ENCODE measurements at regions not wholly inside any gene's neighbourhood (a gene's known extent, or its start where the extent isn't known, plus 50 kb on each side); places are given as distances from the start of the nearest gene placed in this dataset.
A peak's percentile ranks its signal among the peaks of the same experiment; 100 is the strongest.
"Not testable (repeated sequence)": the region's sequence is repeated elsewhere in the genome, so short reads cannot be mapped to it uniquely, and the experiment has no call there.

DNA sequence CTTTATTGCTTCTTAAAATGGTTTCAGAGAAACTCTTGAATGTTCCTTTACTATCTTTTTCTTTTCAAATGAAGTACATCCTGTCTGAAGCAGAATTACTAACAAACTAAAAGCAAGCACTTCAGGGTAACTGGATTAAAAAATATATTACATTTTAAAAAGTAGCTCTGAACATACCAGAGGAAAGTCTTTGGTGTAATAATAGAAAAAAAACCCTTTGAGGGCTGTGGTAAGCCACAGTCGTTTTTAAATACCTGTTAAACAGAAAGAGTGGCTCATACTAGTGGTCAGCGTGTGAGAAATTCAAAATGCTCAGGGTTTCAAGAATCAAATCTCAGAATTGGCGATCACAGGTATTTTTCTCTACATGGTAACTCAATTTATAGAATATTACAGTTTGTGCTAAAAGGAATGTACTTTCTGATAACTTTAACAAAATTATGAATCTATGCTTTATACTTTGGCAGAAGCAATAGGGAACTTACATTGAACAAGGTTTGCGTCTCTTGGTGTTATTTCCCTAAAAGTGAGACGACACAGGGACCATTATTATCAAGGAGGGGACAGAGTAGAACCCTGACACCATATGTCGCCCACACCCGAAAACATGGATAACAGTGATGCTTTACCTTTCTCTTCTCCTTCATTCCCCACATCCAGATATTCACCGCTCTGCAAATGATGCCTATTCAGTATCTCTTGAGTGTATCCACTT, 97.0 kb upstream of the DPH5 start:
- H3K4me1 Mint-ChIP-seq (ENCODE audit: low read depth), result peaks cover 74% of the 10 kb centered on the region
- no peaks in the 10 kb centered on the region for H3K9me3 Mint-ChIP-seq (ENCODE audit: low read depth)
- peak overlapping the region; percentile 69 for H3K4me3 Mint-ChIP-seq
- H3K36me3 Mint-ChIP-seq, result peaks cover 2% of the 10 kb centered on the region
- H3K27me3 Mint-ChIP-seq, result no peaks in the 10 kb centered on the region
- H3K27ac Mint-ChIP-seq, result peak overlapping the region; percentile 92

DNA sequence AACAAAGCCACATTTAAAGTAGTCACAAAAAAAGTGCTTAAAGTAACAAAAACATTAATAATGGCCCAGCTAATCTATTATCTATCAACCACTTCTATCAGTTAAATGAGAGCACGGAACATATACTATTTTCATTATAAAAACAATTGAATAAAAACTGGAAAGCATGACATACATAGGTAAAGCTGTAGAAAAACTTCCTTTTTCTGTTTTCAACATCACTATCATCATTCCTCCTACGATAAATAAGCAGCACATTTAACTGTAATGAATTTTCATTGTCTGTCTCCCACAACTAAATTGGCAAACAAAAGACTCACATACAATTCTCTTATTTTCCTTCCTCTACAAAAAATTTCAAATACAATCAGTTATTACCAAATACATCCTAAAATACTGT, 96.4 kb upstream of the DPH5 start:
- H3K4me3 Mint-ChIP-seq, result peak overlapping the region; percentile 51
- H3K4me1 Mint-ChIP-seq (ENCODE audit: low read depth), result peaks cover 71% of the 10 kb centered on the region
- H3K9me3 Mint-ChIP-seq (ENCODE audit: low read depth), result no peaks in the 10 kb centered on the region
- no peaks in the 10 kb centered on the region for H3K27me3 Mint-ChIP-seq
- peaks cover 2% of the 10 kb centered on the region for H3K36me3 Mint-ChIP-seq
- peak overlapping the region; percentile 92 for H3K27ac Mint-ChIP-seq

DNA sequence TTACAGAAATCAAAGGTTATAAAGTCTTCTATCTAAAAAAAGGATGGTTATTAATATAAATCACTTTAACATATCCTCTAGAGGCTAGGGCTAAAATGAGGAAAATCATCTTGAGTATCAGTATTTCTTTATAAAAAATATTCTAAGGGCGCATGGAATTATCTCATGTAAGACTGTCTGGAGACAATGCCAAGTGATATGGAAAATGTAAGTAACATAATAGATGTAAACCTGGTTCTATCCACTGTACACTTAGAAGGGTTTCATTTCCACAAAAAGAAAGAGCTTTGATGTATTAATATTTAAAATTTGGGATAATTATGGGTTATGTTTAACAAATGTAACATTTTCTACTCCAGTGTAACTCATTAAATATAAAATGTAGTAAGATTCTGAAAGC, 95.9 kb upstream of the DPH5 start:
- Mint-ChIP-seq H3K27me3 (no peaks in the 10 kb centered on the region), H3K4me3 (peak overlapping the region; percentile 51), H3K36me3 (peaks cover 2% of the 10 kb centered on the region), H3K4me1 (ENCODE audit: low read depth) (peaks cover 73% of the 10 kb centered on the region), H3K9me3 (ENCODE audit: low read depth) (no peaks in the 10 kb centered on the region), H3K27ac (peak overlapping the region; percentile 92)

DNA sequence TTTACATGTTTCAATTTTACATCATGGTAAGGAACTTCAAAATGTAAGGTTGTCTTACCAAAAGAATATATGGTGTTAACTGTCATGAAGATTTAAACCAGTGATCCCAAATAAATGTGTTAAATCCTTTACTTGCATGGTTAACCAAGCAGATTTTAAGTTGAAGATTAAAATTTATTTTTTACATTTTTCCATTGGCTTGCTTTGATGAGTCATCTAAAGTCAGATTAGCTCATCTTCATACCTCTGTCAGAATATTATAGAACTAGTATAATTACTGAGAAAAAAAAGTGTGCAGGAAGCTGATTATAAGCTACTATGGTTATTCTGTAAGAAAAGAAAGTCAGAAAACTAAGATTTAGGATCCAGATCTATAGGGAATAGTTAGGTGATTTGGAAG, 95.3 kb upstream of the DPH5 start:
- Mint-ChIP-seq H3K36me3 (peaks cover 2% of the 10 kb centered on the region), H3K4me1 (ENCODE audit: low read depth) (peaks cover 78% of the 10 kb centered on the region), H3K27me3 (no peaks in the 10 kb centered on the region), H3K27ac (peak overlapping the region; percentile 92), H3K9me3 (ENCODE audit: low read depth) (no peaks in the 10 kb centered on the region), H3K4me3 (peak overlapping the region; percentile 51)

DNA sequence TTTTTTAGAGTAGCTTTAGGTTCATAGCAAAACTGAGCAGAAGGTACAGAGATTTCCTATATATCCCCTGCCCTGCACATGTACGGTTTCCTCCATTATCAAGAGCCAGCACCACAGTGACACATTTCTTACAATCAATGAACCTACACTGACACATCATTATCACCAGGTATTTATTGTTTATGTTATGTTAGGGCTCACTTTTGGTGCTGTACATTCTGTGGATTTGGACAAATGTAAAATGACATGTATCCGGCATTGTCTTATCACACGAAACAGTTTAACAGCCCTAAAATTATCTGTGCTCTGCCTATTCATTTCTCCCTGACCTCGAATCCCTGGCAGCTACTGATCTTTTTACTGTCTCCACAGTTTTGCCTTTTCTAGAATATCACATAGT, 93.7 kb upstream of the DPH5 start:
- H3K9me3 Mint-ChIP-seq (ENCODE audit: low read depth), result no peaks in the 10 kb centered on the region
- H3K27ac Mint-ChIP-seq, result peak overlapping the region; percentile 68
- H3K4me3 Mint-ChIP-seq, result no peak overlapping the region
- peaks cover 71% of the 10 kb centered on the region for H3K4me1 Mint-ChIP-seq (ENCODE audit: low read depth)
- H3K36me3 Mint-ChIP-seq, result peaks cover 3% of the 10 kb centered on the region
- no peaks in the 10 kb centered on the region for H3K27me3 Mint-ChIP-seq

DNA sequence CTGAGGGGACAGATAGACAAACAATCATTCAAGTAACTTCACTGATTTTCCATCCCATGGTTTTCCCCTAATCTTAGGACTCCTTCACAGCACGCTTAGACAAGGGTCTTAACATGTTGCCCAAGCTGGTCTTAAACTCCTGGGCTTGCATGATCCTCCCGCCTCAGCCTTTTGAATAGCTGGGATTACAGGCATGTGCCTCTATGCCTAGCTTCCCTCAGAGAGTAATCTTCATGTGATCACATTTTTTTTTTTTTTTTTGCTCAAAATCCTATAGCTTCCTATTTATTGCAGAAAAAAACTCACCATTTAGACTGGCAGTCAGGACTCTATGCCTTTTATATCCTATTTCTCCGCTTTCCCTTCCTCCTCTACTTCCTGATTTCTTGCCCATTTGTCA, 90.4 kb upstream of the DPH5 start:
- Mint-ChIP-seq H3K9me3 (ENCODE audit: low read depth) (no peaks in the 10 kb centered on the region), H3K4me1 (ENCODE audit: low read depth) (peaks cover 68% of the 10 kb centered on the region), H3K27me3 (no peaks in the 10 kb centered on the region), H3K4me3 (no peak overlapping the region), H3K27ac (peak overlapping the region; percentile 42), H3K36me3 (peaks cover 3% of the 10 kb centered on the region)

DNA sequence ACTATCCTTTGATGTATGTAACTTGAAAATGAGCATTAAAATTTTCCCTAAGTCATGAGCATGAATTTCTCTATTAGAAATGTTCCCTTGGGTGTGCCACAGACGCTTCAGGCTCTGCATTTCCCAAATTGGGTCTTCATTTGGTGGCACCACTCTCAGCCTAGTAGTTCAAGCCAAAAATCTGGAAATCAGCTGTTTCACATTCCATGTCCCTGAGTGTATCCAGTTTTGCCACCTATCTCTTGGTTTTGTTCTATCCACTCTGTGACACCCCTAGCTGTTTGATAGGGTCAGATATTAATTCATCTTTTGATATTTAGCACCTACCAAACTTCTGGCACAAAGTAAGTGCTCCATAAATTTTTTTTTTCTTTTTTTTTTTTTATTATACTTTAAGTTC, 89.5 kb upstream of the DPH5 start:
- no peaks in the 10 kb centered on the region for H3K27me3 Mint-ChIP-seq
- H3K4me1 Mint-ChIP-seq (ENCODE audit: low read depth), result peaks cover 68% of the 10 kb centered on the region
- no peak overlapping the region for H3K27ac Mint-ChIP-seq
- peaks cover 3% of the 10 kb centered on the region for H3K36me3 Mint-ChIP-seq
- H3K4me3 Mint-ChIP-seq, result no peak overlapping the region
- H3K9me3 Mint-ChIP-seq (ENCODE audit: low read depth), result no peaks in the 10 kb centered on the region

DNA sequence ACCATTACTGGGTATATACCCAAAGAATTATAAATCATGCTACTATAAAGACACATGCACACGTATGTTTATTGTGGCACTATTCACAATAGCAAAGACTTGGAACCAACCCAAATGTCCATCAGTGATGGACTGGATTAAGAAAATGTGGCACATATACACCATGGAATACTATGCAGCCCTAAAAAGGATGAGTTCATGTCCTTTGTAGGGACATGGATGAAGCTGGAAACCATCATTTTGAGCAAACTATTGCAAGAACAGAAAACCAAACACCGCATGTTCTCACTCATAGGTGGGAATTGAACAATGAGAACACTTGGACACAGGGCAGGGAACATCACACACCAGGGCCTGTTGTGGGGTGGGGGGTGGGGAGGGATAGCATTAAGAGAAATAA, 88.5 kb upstream of the DPH5 start:
- H3K27me3 Mint-ChIP-seq; H3K36me3 Mint-ChIP-seq; H3K4me3 Mint-ChIP-seq; H3K9me3 Mint-ChIP-seq (ENCODE audit: low read depth): not testable (repeated sequence)
- peaks cover 66% of the 10 kb centered on the region for H3K4me1 Mint-ChIP-seq (ENCODE audit: low read depth)
- peak overlapping the region; percentile 4 for H3K27ac Mint-ChIP-seq

DNA sequence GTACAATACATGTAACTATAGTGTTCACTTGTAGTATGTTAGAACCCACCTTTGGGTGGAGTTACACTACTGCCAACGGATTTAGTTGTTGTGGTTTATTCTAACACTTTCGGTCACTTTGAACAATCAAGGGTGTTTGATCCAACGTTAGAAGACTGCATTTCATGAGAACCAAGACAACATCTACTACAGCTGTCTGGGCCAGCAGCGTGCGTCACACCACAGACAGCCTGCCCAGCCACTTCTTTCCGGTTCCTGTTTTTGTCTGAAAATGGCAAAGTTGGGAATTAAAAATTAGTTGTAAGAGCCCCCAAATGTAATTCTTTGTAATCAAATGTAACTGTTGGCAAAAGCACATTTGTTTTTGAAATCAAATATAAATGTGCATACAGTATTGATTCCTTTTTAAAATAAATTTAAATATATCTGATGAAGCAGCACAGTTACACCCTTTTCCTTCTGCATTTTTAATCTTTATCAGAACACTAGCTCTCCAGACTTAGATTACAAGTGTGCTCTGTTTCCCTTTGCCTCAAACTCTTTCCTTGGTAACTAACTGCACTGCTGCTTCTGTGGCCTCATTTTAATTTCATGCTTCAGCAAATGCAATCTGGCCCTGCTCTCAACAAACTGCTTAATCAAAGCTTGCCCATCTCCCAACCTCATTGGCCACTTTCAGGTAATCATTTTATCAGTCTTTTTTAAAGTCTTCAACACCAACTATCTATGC, 86.6 kb upstream of the DPH5 start:
- H3K27me3 Mint-ChIP-seq, result no peaks in the 10 kb centered on the region

DNA sequence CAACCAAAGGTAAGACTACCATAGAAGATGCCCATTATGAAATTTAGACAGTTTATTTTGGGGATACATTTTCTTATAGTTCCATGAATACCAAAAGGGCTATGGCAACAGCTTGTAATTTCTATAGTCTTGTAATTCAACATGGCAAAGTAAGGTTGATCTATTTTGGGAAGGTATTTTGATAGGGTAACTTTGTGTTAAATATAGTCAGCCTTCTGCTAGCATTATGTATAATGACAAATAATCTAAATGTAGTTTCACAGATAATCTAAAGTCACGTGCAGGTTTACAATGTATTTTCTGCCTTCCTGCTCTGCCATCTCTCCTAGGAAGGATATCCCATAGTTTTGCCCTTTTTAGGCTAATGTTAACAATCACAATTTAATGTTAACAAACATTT, 85.9 kb upstream of the DPH5 start:
- Mint-ChIP-seq H3K36me3 (peaks cover 10% of the 10 kb centered on the region), H3K4me3 (peak overlapping the region; percentile 70)

More for the DNA sequence above, 86.6 kb upstream of the DPH5 start:
- Mint-ChIP-seq H3K4me1 (ENCODE audit: low read depth) (peaks cover 74% of the 10 kb centered on the region), H3K9me3 (ENCODE audit: low read depth) (peaks cover 4% of the 10 kb centered on the region), H3K36me3 (peaks cover 10% of the 10 kb centered on the region), H3K27ac (peak overlapping the region; percentile 98), H3K4me3 (peak overlapping the region; percentile 70)

DNA sequence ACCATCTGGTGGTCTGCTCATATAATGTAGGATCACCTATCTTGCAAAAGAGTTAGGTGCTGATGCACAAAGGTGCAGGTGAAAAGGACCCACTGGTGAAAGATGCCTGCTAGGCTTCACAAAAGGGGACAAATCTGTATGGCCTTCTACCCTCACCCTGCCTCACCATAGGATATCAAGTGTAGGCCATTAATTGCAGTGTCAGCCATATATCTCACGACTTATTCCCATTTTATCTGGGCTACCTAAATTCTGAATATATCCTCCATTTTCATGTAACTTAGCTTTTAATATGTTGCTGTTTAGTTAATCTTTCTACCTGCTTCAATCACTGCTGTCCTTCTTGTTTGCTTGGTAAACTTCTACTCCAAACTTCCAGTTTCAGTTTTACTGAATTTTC, 84.2 kb upstream of the DPH5 start:
- Mint-ChIP-seq H3K36me3 (peaks cover 7% of the 10 kb centered on the region), H3K4me3 (no peak overlapping the region), H3K27ac (peak overlapping the region; percentile 69), H3K27me3 (no peaks in the 10 kb centered on the region), H3K9me3 (ENCODE audit: low read depth) (peaks cover 4% of the 10 kb centered on the region), H3K4me1 (ENCODE audit: low read depth) (peaks cover 70% of the 10 kb centered on the region)

More for the DNA sequence above, 85.9 kb upstream of the DPH5 start:
- Mint-ChIP-seq H3K27me3 (no peaks in the 10 kb centered on the region), H3K4me1 (ENCODE audit: low read depth) (peaks cover 78% of the 10 kb centered on the region), H3K27ac (peak overlapping the region; percentile 98), H3K9me3 (ENCODE audit: low read depth) (peaks cover 4% of the 10 kb centered on the region)

DNA sequence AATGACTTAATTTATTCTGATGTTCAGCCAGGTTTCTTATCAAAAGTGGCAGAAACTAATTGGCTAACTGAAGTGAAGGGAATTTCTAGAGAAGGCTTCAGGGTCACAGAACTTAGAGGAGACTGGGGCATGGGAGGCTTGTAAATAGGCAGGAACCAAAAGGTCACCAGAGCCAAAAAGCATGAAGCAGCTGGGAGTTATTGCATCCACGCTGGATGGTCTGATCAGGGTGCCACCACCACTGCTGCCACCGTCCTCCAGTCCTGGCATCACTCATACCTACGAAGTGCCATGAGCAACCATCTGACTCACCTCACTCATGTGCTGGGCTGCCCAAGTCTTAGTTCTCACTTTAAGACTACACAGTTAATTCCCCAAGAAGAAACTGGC, 82.5 kb upstream of the DPH5 start:
- Mint-ChIP-seq H3K4me1 (ENCODE audit: low read depth) (peaks cover 63% of the 10 kb centered on the region), H3K9me3 (ENCODE audit: low read depth) (peaks cover 4% of the 10 kb centered on the region), H3K36me3 (peaks cover 7% of the 10 kb centered on the region), H3K27ac (peak overlapping the region; percentile 68), H3K4me3 (peak overlapping the region; percentile 28), H3K27me3 (no peaks in the 10 kb centered on the region)

DNA sequence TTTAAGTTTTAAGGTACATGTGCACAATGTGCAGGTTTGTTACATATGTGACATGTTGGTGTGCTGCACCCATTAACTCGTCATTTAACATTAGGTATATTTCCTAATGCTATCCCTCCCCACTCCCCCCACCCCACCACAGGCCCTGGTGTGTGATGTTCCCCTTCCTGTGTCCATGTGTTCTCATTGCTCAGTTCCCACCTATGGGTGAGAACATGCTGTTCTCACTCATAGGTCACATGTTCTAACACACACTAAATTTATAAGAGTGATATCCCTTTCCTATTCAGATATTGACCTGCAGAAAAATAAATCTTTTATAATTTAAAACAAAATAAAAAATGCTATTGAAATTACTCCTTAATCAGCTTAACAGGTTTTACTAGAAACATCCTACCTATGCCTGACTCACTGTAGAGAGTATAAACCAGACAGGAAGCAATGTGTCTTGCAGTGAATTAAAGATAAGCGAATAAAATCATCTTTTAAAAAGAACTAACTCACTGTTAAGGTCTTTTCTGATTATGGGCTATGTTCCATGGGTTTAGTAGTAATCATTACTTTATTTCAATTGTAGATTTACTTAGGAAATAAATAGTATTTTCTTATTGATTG, 82.0 kb upstream of the DPH5 start:
- H3K9me3 Mint-ChIP-seq (ENCODE audit: low read depth), result peaks cover 4% of the 10 kb centered on the region
- no peaks in the 10 kb centered on the region for H3K27me3 Mint-ChIP-seq
- peaks cover 7% of the 10 kb centered on the region for H3K36me3 Mint-ChIP-seq
- peak overlapping the region; percentile 68 for H3K27ac Mint-ChIP-seq
- H3K4me3 Mint-ChIP-seq, result no peak overlapping the region
- H3K4me1 Mint-ChIP-seq (ENCODE audit: low read depth), result peaks cover 58% of the 10 kb centered on the region

DNA sequence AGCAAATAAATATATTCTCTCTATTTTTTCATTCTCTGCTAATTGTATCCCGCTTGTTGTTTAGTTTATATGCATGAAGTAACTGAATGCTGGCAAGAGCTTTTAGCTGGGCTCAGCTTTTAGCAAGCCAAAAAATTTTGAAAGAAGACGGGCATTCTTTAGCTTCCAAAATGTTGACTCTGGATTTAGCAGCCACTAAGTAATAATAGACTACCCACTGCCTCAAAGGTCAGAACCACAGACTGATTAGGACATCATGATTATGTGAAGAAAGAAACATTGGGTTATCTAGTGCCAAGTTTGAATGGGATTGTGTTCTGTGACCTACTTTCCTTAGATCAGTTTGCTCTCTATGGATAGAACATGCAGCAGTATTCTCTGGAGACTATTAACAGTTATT, 80.3 kb upstream of the DPH5 start:
- peaks cover 9% of the 10 kb centered on the region for H3K36me3 Mint-ChIP-seq
- peaks cover 46% of the 10 kb centered on the region for H3K4me1 Mint-ChIP-seq (ENCODE audit: low read depth)
- H3K27ac Mint-ChIP-seq, result no peak overlapping the region
- no peaks in the 10 kb centered on the region for H3K27me3 Mint-ChIP-seq
- H3K4me3 Mint-ChIP-seq, result no peak overlapping the region
- peaks cover 4% of the 10 kb centered on the region for H3K9me3 Mint-ChIP-seq (ENCODE audit: low read depth)

DNA sequence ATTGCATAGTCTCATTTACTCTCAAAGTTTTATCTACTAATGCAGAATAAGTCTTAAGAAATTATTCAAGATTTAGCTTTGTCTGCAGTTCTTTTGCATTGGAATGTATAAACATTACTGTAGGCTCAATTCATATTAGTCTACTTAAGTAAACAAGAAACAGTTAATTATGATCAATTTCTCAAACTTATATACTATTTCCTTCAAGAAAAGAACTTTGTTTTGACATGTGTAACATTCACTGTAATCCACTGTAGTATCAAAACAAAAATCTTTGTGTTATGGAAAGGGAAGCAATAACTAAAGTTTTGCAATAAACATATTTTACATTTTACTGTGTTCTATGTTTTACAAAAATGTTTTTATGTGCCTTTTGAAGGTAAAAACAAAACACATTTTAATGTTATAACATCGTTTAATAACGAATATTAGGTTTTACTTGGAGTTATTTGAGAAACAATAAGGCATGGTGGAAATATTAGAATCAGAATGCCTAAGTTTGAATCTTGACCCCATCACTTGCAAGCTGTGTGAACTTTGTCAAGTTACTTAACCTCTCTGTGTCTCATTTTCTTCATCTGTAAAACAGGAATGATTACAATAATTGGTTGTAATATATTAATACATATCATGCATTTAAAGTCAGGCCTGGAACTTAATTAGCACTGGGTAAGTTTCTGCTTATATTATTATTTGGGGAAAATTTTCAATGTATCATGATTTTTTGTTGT, 77.0 kb upstream of the DPH5 start:
- Mint-ChIP-seq H3K36me3 (peaks cover 5% of the 10 kb centered on the region), H3K4me1 (ENCODE audit: low read depth) (peaks cover 23% of the 10 kb centered on the region), H3K27me3 (no peaks in the 10 kb centered on the region), H3K9me3 (ENCODE audit: low read depth) (no peaks in the 10 kb centered on the region), H3K4me3 (no peak overlapping the region), H3K27ac (no peak overlapping the region)
